NT2/D1 (cell line): ENCODE measurements at regions not wholly inside any gene's neighbourhood (a gene's known extent, or its start where the extent isn't known, plus 50 kb on each side); places are given as distances from the start of the nearest gene placed in this dataset.

Source experiments
- SUZ12 ChIP-seq: IDR thresholded peaks from 2 replicates; pipeline ENCODE4 v1.6.1; 2011; ENCODE audit not compliant: insufficient read length, insufficient read depth; ENCODE audit errors: extremely low read depth
- YY1 ChIP-seq: IDR thresholded peaks from 2 replicates; pipeline ENCODE4 v1.6.1; 2011; ENCODE audit not compliant: insufficient read length, insufficient read depth

GRCh38 chr1:82441402-82441801 is 640.7 kb downstream of the ADGRL2 start:
- TF ChIP-seq YY1 (no peak), SUZ12 (no peak)
